ENCODE measurements at regions not wholly inside any gene's neighbourhood (a gene's known extent, or its start where the extent isn't known, plus 50 kb on each side); places are given as distances from the start of the nearest gene placed in this dataset.

- Histone ChIP-seq H3K9ac (no peak overlapping the region), H3K4me1 (no peaks in the 10 kb centered on the region), H3K4me2 (no peak overlapping the region), H3K27me3 (no peaks in the 10 kb centered on the region), H3K27ac (no peak overlapping the region), H3K36me3 (no peaks in the 10 kb centered on the region), H3K4me3 (no peak overlapping the region), H3K9me3 (replicated peaks in 1 of 11) (no peaks in the 10 kb centered on the region), H4K20me1 (no peaks in the 10 kb centered on the region)
- TF ChIP-seq Cebpa-rat (IDR thresholded peaks at IDR 0.05) = no peak
Measured at GRCh38 chr3:44068753-44069152, 172.9 kb upstream of the TOPAZ1 start.

- Histone ChIP-seq H4K20me1 (no peaks in the 10 kb centered on the region), H3K27ac (no peak overlapping the region), H3K4me3 (no peak overlapping the region), H3K27me3 (no peaks in the 10 kb centered on the region), H3K4me2 (no peak overlapping the region), H3K4me1 (no peaks in the 10 kb centered on the region), H3K36me3 (no peaks in the 10 kb centered on the region), H3K9me3 (replicated peaks in 1 of 11) (no peaks in the 10 kb centered on the region), H3K9ac (no peak overlapping the region)
- no peak for TF ChIP-seq Cebpa-rat (IDR thresholded peaks at IDR 0.05)
Measured at GRCh38 chr3:44069276-44069675, 172.4 kb upstream of the TOPAZ1 start.

GRCh38 chr3:44070841-44071546 is 170.7 kb upstream of the TOPAZ1 start:
- no peak overlapping the region for H3K27ac ChIP-seq
- H3K4me2 ChIP-seq = no peak overlapping the region
- H3K36me3 ChIP-seq = no peaks in the 10 kb centered on the region
- no peak overlapping the region for H3K4me3 ChIP-seq
- H3K9ac ChIP-seq = no peak overlapping the region
- H4K20me1 ChIP-seq = no peaks in the 10 kb centered on the region
- TF ChIP-seq Cebpa-rat (IDR thresholded peaks at IDR 0.05) = no peak
- no peaks in the 10 kb centered on the region for H3K27me3 ChIP-seq
- H3K4me1 ChIP-seq = no peaks in the 10 kb centered on the region
- H3K9me3 ChIP-seq (replicated peaks in 1 of 11) = no peaks in the 10 kb centered on the region

GRCh38 chr3:44072601-44073540 is 168.8 kb upstream of the TOPAZ1 start:
- H4K20me1 ChIP-seq = no peaks in the 10 kb centered on the region
- H3K4me2 ChIP-seq = no peak overlapping the region
- no peak overlapping the region for H3K4me3 ChIP-seq
- H3K27ac ChIP-seq = no peak overlapping the region
- TF ChIP-seq Cebpa-rat (IDR thresholded peaks at IDR 0.05) = no peak
- no peaks in the 10 kb centered on the region for H3K4me1 ChIP-seq
- no peaks in the 10 kb centered on the region for H3K27me3 ChIP-seq
- no peaks in the 10 kb centered on the region for H3K36me3 ChIP-seq
- no peaks in the 10 kb centered on the region for H3K9me3 ChIP-seq (replicated peaks in 1 of 11)
- H3K9ac ChIP-seq = no peak overlapping the region

GRCh38 chr3:44074181-44074580 is 167.5 kb upstream of the TOPAZ1 start:
- H3K27me3 ChIP-seq = no peaks in the 10 kb centered on the region
- no peak overlapping the region for H3K27ac ChIP-seq
- no peaks in the 10 kb centered on the region for H3K9me3 ChIP-seq (replicated peaks in 1 of 11)
- no peaks in the 10 kb centered on the region for H4K20me1 ChIP-seq
- TF ChIP-seq Cebpa-rat (IDR thresholded peaks at IDR 0.05) = no peak
- H3K36me3 ChIP-seq = no peaks in the 10 kb centered on the region
- no peaks in the 10 kb centered on the region for H3K4me1 ChIP-seq
- no peak overlapping the region for H3K9ac ChIP-seq
- no peak overlapping the region for H3K4me3 ChIP-seq
- no peak overlapping the region for H3K4me2 ChIP-seq

GRCh38 chr3:44076221-44076829 is 165.4 kb upstream of the TOPAZ1 start:
- H3K27me3 ChIP-seq = no peaks in the 10 kb centered on the region
- H4K20me1 ChIP-seq = no peaks in the 10 kb centered on the region
- H3K27ac ChIP-seq = no peak overlapping the region
- no peaks in the 10 kb centered on the region for H3K9me3 ChIP-seq (replicated peaks in 1 of 11)
- no peak overlapping the region for H3K4me3 ChIP-seq
- TF ChIP-seq Cebpa-rat (IDR thresholded peaks at IDR 0.05) = no peak
- no peaks in the 10 kb centered on the region for H3K36me3 ChIP-seq
- H3K9ac ChIP-seq = no peak overlapping the region
- H3K4me1 ChIP-seq = no peaks in the 10 kb centered on the region
- H3K4me2 ChIP-seq = no peak overlapping the region

GRCh38 chr3:44077267-44077666 is 164.4 kb upstream of the TOPAZ1 start:
- Histone ChIP-seq H3K4me2 (no peak overlapping the region), H4K20me1 (no peaks in the 10 kb centered on the region), H3K36me3 (no peaks in the 10 kb centered on the region), H3K9ac (no peak overlapping the region), H3K4me3 (no peak overlapping the region), H3K4me1 (no peaks in the 10 kb centered on the region), H3K27ac (no peak overlapping the region), H3K27me3 (no peaks in the 10 kb centered on the region), H3K9me3 (replicated peaks in 1 of 11) (no peaks in the 10 kb centered on the region)
- no peak for TF ChIP-seq Cebpa-rat (IDR thresholded peaks at IDR 0.05)

GRCh38 chr3:44078863-44079262 is 162.8 kb upstream of the TOPAZ1 start:
- Histone ChIP-seq H3K27ac (no peak overlapping the region), H3K36me3 (no peaks in the 10 kb centered on the region), H3K4me3 (no peak overlapping the region), H3K4me1 (no peaks in the 10 kb centered on the region), H3K9ac (no peak overlapping the region), H4K20me1 (no peaks in the 10 kb centered on the region), H3K4me2 (no peak overlapping the region), H3K27me3 (no peaks in the 10 kb centered on the region), H3K9me3 (replicated peaks in 1 of 11) (no peaks in the 10 kb centered on the region)
- TF ChIP-seq Cebpa-rat (IDR thresholded peaks at IDR 0.05) = no peak

- Histone ChIP-seq H3K4me1 (no peaks in the 10 kb centered on the region), H3K36me3 (no peaks in the 10 kb centered on the region), H3K4me3 (no peak overlapping the region), H4K20me1 (no peaks in the 10 kb centered on the region), H3K27me3 (no peaks in the 10 kb centered on the region), H3K27ac (no peak overlapping the region), H3K9ac (no peak overlapping the region), H3K4me2 (no peak overlapping the region), H3K9me3 (replicated peaks in 1 of 11) (no peaks in the 10 kb centered on the region)
- no peak for TF ChIP-seq Cebpa-rat (IDR thresholded peaks at IDR 0.05)
Measured at GRCh38 chr3:44079916-44080315, 161.8 kb upstream of the TOPAZ1 start.

All from BLaER1 treated with 17β-estradiol and CSF1 and Interleukin-3, amounts not matched to agents 10 nM and 100 nM (cell line).